ENCODE measurements at regions not wholly inside any gene's neighbourhood (a gene's known extent, or its start where the extent isn't known, plus 50 kb on each side); places are given as distances from the start of the nearest gene placed in this dataset.
"Not testable (repeated sequence)": the region's sequence is repeated elsewhere in the genome, so short reads cannot be mapped to it uniquely, and the experiment has no call there.

- Mint-ChIP-seq H3K36me3 (ENCODE audit: low read depth) (no peaks in the 10 kb centered on the region), H3K27ac (no peak overlapping the region), H3K4me1 (ENCODE audit: low read depth) (no peaks in the 10 kb centered on the region), H3K9me3 (ENCODE audit: insufficient read depth) (no peaks in the 10 kb centered on the region), H3K4me3 (no peak overlapping the region), H3K27me3 (ENCODE audit: low read depth) (no peaks in the 10 kb centered on the region)
- DNase-seq (no peak), ATAC-seq (no peak)
- ChIA-PET CTCF (no interaction called here), POLR2A (no interaction called here)
Observed at GRCh38 chr10:16014469-16014868, 154.2 kb upstream of the MINDY3 start.

DNA sequence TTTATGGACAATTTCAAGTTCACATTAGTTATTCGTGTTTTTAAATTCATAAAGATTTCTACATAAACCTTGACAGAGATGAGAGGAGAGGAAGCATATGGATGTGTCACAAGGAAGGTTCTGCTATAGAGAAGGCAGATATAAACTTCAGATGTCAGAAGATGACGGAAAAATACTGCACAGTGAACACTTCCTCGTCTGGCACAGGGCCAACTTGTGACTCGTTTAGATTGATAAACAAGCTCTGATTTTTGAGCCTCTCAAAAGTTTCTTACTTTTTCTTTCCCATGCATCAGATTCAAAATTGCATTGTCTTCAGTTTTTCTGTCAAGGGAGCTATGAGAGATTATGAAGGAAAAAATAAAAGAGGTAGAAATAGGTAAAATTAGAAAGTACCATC lies 156.4 kb upstream of the MINDY3 start:
- ATAC-seq (no peak), DNase-seq (no peak)
- H3K36me3 Mint-ChIP-seq (ENCODE audit: low read depth): no peaks in the 10 kb centered on the region
- ChIA-PET POLR2A (no interaction called here), CTCF (no interaction called here)
- H3K4me1 Mint-ChIP-seq (ENCODE audit: low read depth): no peaks in the 10 kb centered on the region
- no peak overlapping the region for H3K4me3 Mint-ChIP-seq
- H3K27me3 Mint-ChIP-seq (ENCODE audit: low read depth): no peaks in the 10 kb centered on the region
- H3K27ac Mint-ChIP-seq: no peak overlapping the region
- peaks cover 4% of the 10 kb centered on the region for H3K9me3 Mint-ChIP-seq (ENCODE audit: insufficient read depth)

DNA sequence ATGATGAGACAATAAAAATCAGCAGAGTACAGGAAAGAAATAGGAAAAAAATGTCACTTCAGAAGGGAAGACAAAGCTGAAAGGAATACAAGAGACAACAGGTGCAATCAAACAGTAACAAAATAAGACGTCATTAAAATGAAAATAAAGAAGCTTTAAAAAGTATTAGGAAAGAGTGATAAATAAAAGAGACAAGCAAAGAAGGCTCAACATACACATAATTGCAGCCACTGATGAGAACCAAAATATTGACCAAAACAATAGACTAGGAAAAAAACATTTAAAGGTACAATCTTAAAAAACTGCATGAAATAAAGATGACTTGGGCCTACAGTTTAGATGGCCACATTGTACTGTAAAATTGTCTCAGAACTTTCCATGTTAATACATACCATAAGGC lies 160.5 kb upstream of the MINDY3 start:
- Mint-ChIP-seq H3K4me1 (ENCODE audit: low read depth) (no peaks in the 10 kb centered on the region), H3K27ac (no peak overlapping the region), H3K9me3 (ENCODE audit: insufficient read depth) (peaks cover 4% of the 10 kb centered on the region), H3K4me3 (no peak overlapping the region), H3K36me3 (ENCODE audit: low read depth) (no peaks in the 10 kb centered on the region), H3K27me3 (ENCODE audit: low read depth) (no peaks in the 10 kb centered on the region)
- ATAC-seq: no peak
- CTCF ChIA-PET: no interaction called here
- POLR2A ChIA-PET: no interaction called here
- no peak for DNase-seq

DNA sequence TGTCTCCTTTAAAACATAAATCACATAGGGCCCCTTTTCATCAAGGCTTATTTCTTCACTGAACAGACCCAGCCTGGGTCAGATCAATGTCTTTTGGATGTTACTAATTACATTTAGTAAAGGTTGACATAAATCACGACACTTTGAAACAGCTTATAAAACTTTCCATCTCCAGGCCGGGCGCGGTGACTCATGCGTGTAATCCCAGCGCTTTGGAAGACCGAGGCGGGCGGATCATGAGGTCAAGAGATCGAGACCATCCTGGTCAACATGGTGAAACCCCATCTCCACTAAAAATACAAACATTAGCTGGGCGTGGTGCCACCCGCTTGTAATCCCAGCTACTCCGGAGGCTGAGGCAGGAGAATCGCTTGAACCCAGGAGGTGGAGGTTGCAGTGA lies 166.5 kb upstream of the MINDY3 start:
- CTCF ChIA-PET, ATAC-seq: not testable (repeated sequence)

GRCh38 chr10:16030562-16030961 lies 170.3 kb upstream of the MINDY3 start:
- H3K27me3 Mint-ChIP-seq (ENCODE audit: low read depth): no peaks in the 10 kb centered on the region
- ATAC-seq (no peak), DNase-seq (no peak)
- no peaks in the 10 kb centered on the region for H3K4me1 Mint-ChIP-seq (ENCODE audit: low read depth)
- POLR2A ChIA-PET: no interaction called here
- no peak overlapping the region for H3K27ac Mint-ChIP-seq
- no peak overlapping the region for H3K4me3 Mint-ChIP-seq
- CTCF ChIA-PET: interaction anchor here (0.6 kb wide), 1 partner anchor 36 kb away, joined by 3 read pairs; no protein-coding TSS in a partner anchor
- H3K9me3 Mint-ChIP-seq (ENCODE audit: insufficient read depth): peaks cover 4% of the 10 kb centered on the region
- no peaks in the 10 kb centered on the region for H3K36me3 Mint-ChIP-seq (ENCODE audit: low read depth)

More for the DNA sequence above, 166.5 kb upstream of the MINDY3 start:
- H3K27ac Mint-ChIP-seq; H3K4me3 Mint-ChIP-seq; POLR2A ChIA-PET; H3K27me3 Mint-ChIP-seq (ENCODE audit: low read depth); H3K9me3 Mint-ChIP-seq (ENCODE audit: insufficient read depth); H3K36me3 Mint-ChIP-seq (ENCODE audit: low read depth); DNase-seq; H3K4me1 Mint-ChIP-seq (ENCODE audit: low read depth): not testable (repeated sequence)

DNA sequence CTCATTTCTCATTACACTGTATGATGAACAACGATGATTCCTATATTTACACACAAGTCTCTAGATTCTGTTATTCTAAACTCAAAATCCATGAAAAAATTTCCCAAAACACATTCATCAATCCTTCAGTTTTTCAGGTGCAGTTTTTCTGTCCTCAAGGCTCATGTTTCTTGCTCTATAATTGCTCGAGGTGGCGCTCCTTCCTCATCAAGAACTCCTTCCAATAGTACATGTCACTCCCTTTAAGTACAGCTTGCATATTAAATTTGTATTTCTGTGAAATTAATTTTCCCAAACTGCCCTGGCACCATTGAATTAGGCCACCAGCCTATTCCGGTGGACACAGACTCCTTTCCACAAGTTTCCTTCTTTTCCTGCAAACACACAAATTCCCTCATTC lies 188.7 kb upstream of the MINDY3 start:
- Mint-ChIP-seq H3K27me3 (ENCODE audit: low read depth) (no peaks in the 10 kb centered on the region), H3K4me3 (no peak overlapping the region), H3K27ac (no peak overlapping the region), H3K4me1 (ENCODE audit: low read depth) (no peaks in the 10 kb centered on the region), H3K9me3 (ENCODE audit: insufficient read depth) (no peaks in the 10 kb centered on the region), H3K36me3 (ENCODE audit: low read depth) (no peaks in the 10 kb centered on the region)
- ATAC-seq (no peak), DNase-seq (no peak)
- CTCF ChIA-PET: no interaction called here
- POLR2A ChIA-PET: no interaction called here

GRCh38 chr10:16049782-16050181 lies 189.5 kb upstream of the MINDY3 start:
- Mint-ChIP-seq H3K4me3 (no peak overlapping the region), H3K36me3 (ENCODE audit: low read depth) (no peaks in the 10 kb centered on the region), H3K27me3 (ENCODE audit: low read depth) (no peaks in the 10 kb centered on the region), H3K27ac (no peak overlapping the region), H3K4me1 (ENCODE audit: low read depth) (no peaks in the 10 kb centered on the region), H3K9me3 (ENCODE audit: insufficient read depth) (no peaks in the 10 kb centered on the region)
- no peak for ATAC-seq
- ChIA-PET CTCF (interaction anchor here (1.3 kb wide), 1 partner anchor 21 kb away, joined by 3 read pairs; no protein-coding TSS in a partner anchor), POLR2A (no interaction called here)
- no peak for DNase-seq

GRCh38 chr10:16063350-16063749 lies 203.0 kb upstream of the MINDY3 start:
- CTCF ChIA-PET: no interaction called here
- DNase-seq: no peak
- Mint-ChIP-seq H3K4me1 (ENCODE audit: low read depth) (no peaks in the 10 kb centered on the region), H3K9me3 (ENCODE audit: insufficient read depth) (no peaks in the 10 kb centered on the region), H3K27me3 (ENCODE audit: low read depth) (no peaks in the 10 kb centered on the region), H3K4me3 (no peak overlapping the region), H3K36me3 (ENCODE audit: low read depth) (no peaks in the 10 kb centered on the region), H3K27ac (no peak overlapping the region)
- ATAC-seq: no peak
- POLR2A ChIA-PET: no interaction called here

GRCh38 chr10:16083551-16083950 lies 223.2 kb upstream of the MINDY3 start:
- CTCF ChIA-PET; H3K27ac Mint-ChIP-seq; H3K4me1 Mint-ChIP-seq (ENCODE audit: low read depth); DNase-seq; H3K36me3 Mint-ChIP-seq (ENCODE audit: low read depth); ATAC-seq; POLR2A ChIA-PET; H3K27me3 Mint-ChIP-seq (ENCODE audit: low read depth); H3K4me3 Mint-ChIP-seq: not testable (repeated sequence)
- peaks cover 15% of the 10 kb centered on the region for H3K9me3 Mint-ChIP-seq (ENCODE audit: insufficient read depth)

DNA sequence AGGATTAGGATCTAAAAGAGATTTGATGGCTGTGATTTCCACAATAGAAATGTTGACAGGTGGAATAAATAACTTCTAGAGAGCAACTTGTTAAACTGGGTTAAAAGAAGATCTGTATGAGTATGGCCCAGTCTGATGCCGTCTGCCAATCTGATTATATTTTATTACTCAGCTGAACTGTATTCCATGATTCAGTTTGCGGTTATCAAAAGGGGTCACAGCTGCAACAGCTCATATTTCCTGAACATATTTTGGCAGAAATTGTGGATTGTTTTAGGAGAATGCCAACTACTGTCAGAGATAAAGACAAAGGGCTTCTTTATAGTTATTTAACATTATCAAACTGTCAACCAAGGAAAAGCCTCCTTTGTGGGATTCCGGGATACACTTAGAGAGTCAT lies 244.8 kb upstream of the MINDY3 start:
- ChIA-PET POLR2A (no interaction called here), CTCF (no interaction called here)
- Mint-ChIP-seq H3K27ac (no peak overlapping the region), H3K27me3 (ENCODE audit: low read depth) (no peaks in the 10 kb centered on the region), H3K9me3 (ENCODE audit: insufficient read depth) (no peaks in the 10 kb centered on the region), H3K36me3 (ENCODE audit: low read depth) (no peaks in the 10 kb centered on the region), H3K4me1 (ENCODE audit: low read depth) (no peaks in the 10 kb centered on the region), H3K4me3 (no peak overlapping the region)
- no peak for DNase-seq
- no peak for ATAC-seq

DNA sequence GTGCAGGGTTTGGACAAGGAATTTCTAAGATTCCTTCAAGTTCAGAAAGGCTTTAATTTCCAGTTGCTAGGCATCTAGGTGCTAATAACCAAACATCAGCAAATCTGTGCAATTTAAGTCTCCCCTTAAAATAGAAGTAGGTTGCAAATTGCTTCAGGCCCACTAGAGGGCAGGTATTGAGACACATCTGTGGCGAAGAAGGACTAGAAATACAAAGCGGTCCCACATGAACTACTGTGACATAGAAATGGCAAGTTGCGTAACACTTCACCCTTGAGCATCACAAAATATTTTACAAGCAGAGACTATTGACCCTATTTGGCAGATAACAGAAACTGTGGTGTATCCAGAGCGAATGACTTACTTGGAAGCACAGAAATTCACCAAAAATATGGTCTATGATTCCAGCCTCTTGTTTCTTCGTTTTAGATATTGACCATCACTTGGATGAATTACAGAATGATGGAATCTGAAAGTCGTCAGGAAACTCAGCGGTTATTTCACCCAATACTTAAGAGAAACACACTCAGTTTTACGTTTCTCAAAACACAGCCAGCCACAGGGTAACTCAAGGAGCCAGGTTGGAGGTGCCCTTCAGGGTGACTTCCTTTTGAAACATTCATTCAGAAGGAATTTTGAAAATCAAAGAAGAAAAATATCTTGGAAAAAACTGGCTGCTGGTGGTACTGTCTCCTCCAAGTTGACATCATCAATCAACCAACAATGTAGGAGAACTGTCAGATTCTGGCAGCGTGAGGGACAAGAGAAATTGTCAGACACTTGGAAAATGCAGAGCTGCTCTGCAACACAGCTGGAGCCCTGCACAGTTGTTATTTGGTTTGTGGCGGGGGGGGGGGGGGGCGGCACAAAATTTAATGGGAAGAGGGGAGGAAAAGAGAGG lies 256.3 kb upstream of the MINDY3 start:
- ATAC-seq (no peak), DNase-seq (peak; percentile 21)
- no peak overlapping the region for H3K27ac Mint-ChIP-seq
- CTCF ChIA-PET: no interaction called here
- POLR2A ChIA-PET: no interaction called here
- H3K36me3 Mint-ChIP-seq (ENCODE audit: low read depth): no peaks in the 10 kb centered on the region
- no peaks in the 10 kb centered on the region for H3K9me3 Mint-ChIP-seq (ENCODE audit: insufficient read depth)
- H3K27me3 Mint-ChIP-seq (ENCODE audit: low read depth): no peaks in the 10 kb centered on the region
- H3K4me3 Mint-ChIP-seq: no peak overlapping the region
- no peaks in the 10 kb centered on the region for H3K4me1 Mint-ChIP-seq (ENCODE audit: low read depth)

- POLR2A ChIA-PET: no interaction called here
- CTCF ChIA-PET: no interaction called here
- ATAC-seq (no peak), DNase-seq (no peak)
- Mint-ChIP-seq H3K9me3 (ENCODE audit: insufficient read depth) (no peaks in the 10 kb centered on the region), H3K27ac (no peak overlapping the region), H3K27me3 (ENCODE audit: low read depth) (no peaks in the 10 kb centered on the region), H3K4me3 (no peak overlapping the region), H3K4me1 (ENCODE audit: low read depth) (no peaks in the 10 kb centered on the region), H3K36me3 (ENCODE audit: low read depth) (no peaks in the 10 kb centered on the region)
Observed at GRCh38 chr10:16117305-16117695, 257.0 kb upstream of the MINDY3 start.

- Mint-ChIP-seq H3K27ac (no peak overlapping the region), H3K4me3 (no peak overlapping the region), H3K36me3 (ENCODE audit: low read depth) (no peaks in the 10 kb centered on the region), H3K9me3 (ENCODE audit: insufficient read depth) (no peaks in the 10 kb centered on the region), H3K4me1 (ENCODE audit: low read depth) (no peaks in the 10 kb centered on the region), H3K27me3 (ENCODE audit: low read depth) (no peaks in the 10 kb centered on the region)
- ChIA-PET POLR2A (no interaction called here), CTCF (no interaction called here)
- DNase-seq (no peak), ATAC-seq (no peak)
Observed at GRCh38 chr10:16119445-16119844, 259.1 kb upstream of the MINDY3 start.

All from activated CD8-positive, alpha-beta T cell treated with anti-CD3 and anti-CD28 coated beads, Interleukin-2, amount 10 ng/mL, durations not matched to agents 7 days and 5 days (primary cell).